HepG2 (cell line): ENCODE measurements at regions not wholly inside any gene's neighbourhood (a gene's known extent, or its start where the extent isn't known, plus 50 kb on each side); places are given as distances from the start of the nearest gene placed in this dataset.

Experiments
- ATAC-seq: fragments of 200-7000 bp; cut with Tn5 transposase; 3 replicates; pipeline ENCODE4 v1.9.1; 2020; ENCODE audit warnings: mild to moderate bottlenecking, moderate library complexity
- BruUV-seq: library from RNA; stranded (reverse); fragments of 400-500 nt; replicated peaks from 2 replicates; lab custom pipeline; 2021; lab: Mats Ljungman, UMichigan
- CTCF ChIA-PET: fragments of 300-600 bp; formaldehyde crosslinking; extraction: SDS; loops from one replicate; lab custom pipeline; 2021; ENCODE audit warnings: low total read pairs, inconsistent platforms, low intra/inter-chr PET ratio; lab: Yijun Ruan, JAX
- POLR2A ChIA-PET: fragments of 350-600 bp; sonication (Branson Sonifier 250); formaldehyde crosslinking; loops from one replicate; lab custom pipeline; 2020; ENCODE audit warnings: antibody characterized with exemption, inconsistent platforms; lab: Yijun Ruan, JAX
- DNase-seq: peaks from one replicate; pipeline ENCODE4 v3.0.0-alpha.2; 2015; ENCODE audit warnings: low spot score
- FAIRE-seq: peaks from 3 replicates; lab custom pipeline; 2011; peaks lifted over from hg19 to GRCh38; lab: Jason Lieb, UNC
- H2AFZ ChIP-seq: one replicate; pipeline ENCODE4 v1.6.1; 2011; ENCODE audit warnings: low read length, inconsistent platforms
- H3K27ac ChIP-seq: fragments of 300-600 bp; 3 replicates; pipeline ENCODE4 v1.8.0; 2011; ENCODE audit warnings: mixed run types, mild to moderate bottlenecking, mixed read lengths, low read length, inconsistent platforms; ENCODE audit not compliant: insufficient read depth; ENCODE audit errors: extremely low read length
- H3K27me3 ChIP-seq, 2 experiments: fragments of 200-600 bp in 1 of 2; 2 replicates in 1 of 2; 3 replicates in 1 of 2; pipeline versions ENCODE4 v1.6.0 to v1.8.0; 2011; ENCODE audit warnings: low read length in 2 of 2, mild to moderate bottlenecking in 2 of 2, moderate library complexity in 2 of 2, inconsistent platforms in 1 of 2; ENCODE audit not compliant: insufficient read depth in 2 of 2, control insufficient read depth in 1 of 2
- H3K36me3 ChIP-seq, 2 experiments: fragments of 200-600 bp in 1 of 2; replicated peaks in 1 of 2; 2 replicates in 1 of 2; 3 replicates in 1 of 2; pipeline versions ENCODE4 v1.5.1 to v1.8.0; 2011; ENCODE audit warnings: low read length in 2 of 2, inconsistent platforms in 1 of 2; ENCODE audit not compliant: insufficient read depth in 2 of 2, control insufficient read depth in 1 of 2
- H3K4me1 ChIP-seq: 2 replicates; pipeline ENCODE4 v1.5.1; 2012; ENCODE audit warnings: low read length, inconsistent platforms; ENCODE audit not compliant: insufficient read depth
- H3K4me2 ChIP-seq: 2 replicates; pipeline ENCODE4 v1.6.0; 2011; ENCODE audit warnings: low read depth, low read length, inconsistent platforms
- H3K4me3 ChIP-seq, 3 experiments: fragments of 200-600 bp in 1 of 3; sonication (generic), shearing (Covaris generic) in 1 of 3; replicated peaks in 1 of 3; 2 replicates each; pipeline ENCODE4 v1.5.1; 2011 to 2016; ENCODE audit warnings: low read length in 3 of 3, inconsistent platforms in 2 of 3, low read depth in 2 of 3, mild to moderate bottlenecking in 2 of 3, control low read depth in 1 of 3, mixed read lengths in 1 of 3; ENCODE audit not compliant: insufficient read depth in 1 of 3
- H3K79me2 ChIP-seq: one replicate; pipeline ENCODE4 v1.6.1; 2011; ENCODE audit warnings: low read length, inconsistent platforms; ENCODE audit not compliant: insufficient read depth
- H3K9ac ChIP-seq: 2 replicates; pipeline ENCODE4 v1.6.0; 2011; ENCODE audit warnings: mild to moderate bottlenecking, low read depth, low read length, inconsistent platforms; ENCODE audit not compliant: insufficient read depth
- H3K9me3 ChIP-seq: 2 replicates; pipeline ENCODE4 v1.5.1; 2012; ENCODE audit warnings: mild to moderate bottlenecking, low read length
- H4K20me1 ChIP-seq: 2 replicates; pipeline ENCODE4 v1.6.0; 2011; ENCODE audit warnings: inconsistent platforms, mild to moderate bottlenecking, low read length, moderate library complexity; ENCODE audit not compliant: insufficient read depth
- JUND ChIP-seq: sonication (generic); formaldehyde crosslinking; IDR thresholded peaks from 2 replicates; pipeline ENCODE4 v1.8.0; 2022; ENCODE audit warnings: mild to moderate bottlenecking, missing genetic modification reagents
- KLF11 ChIP-seq: IDR thresholded peaks from 2 replicates; pipeline ENCODE4 v1.6.1; 2016; ENCODE audit warnings: missing compliant biosample characterization
- NR2F1 ChIP-seq, 2 experiments: fragments of 450-650 bp in 1 of 2; formaldehyde crosslinking in 1 of 2; IDR thresholded peaks; 2 replicates each; pipeline versions ENCODE4 v1.5.0 to v1.6.1; 2016 to 2020; ENCODE audit warnings: mild to moderate bottlenecking in 1 of 2, missing compliant biosample characterization in 1 of 2, missing genetic modification reagents in 1 of 2, moderate library complexity in 1 of 2
- PTBP1 ChIP-seq: fragments of 200-400 bp; formaldehyde crosslinking; IDR thresholded peaks from 2 replicates; pipeline ENCODE4 v1.6.1; 2018; ENCODE audit warnings: low read length, low read depth; ENCODE audit not compliant: poor library complexity, severe bottlenecking
- RBAK ChIP-seq: sonication (generic); formaldehyde crosslinking; IDR thresholded peaks from 2 replicates; pipeline ENCODE4 v1.5.1; 2020; ENCODE audit warnings: mild to moderate bottlenecking, missing genetic modification reagents
- RBM39 ChIP-seq: fragments of 200-400 bp; formaldehyde crosslinking; IDR thresholded peaks from one replicate; pipeline ENCODE4 v1.6.1; 2018; ENCODE audit warnings: antibody characterized with exemption, mild to moderate bottlenecking, low read depth, low read length; ENCODE audit not compliant: poor library complexity, severe bottlenecking
- SMARCE1 ChIP-seq: fragments of 450-650 bp; IDR thresholded peaks from 2 replicates; pipeline ENCODE4 v1.6.1; 2017; ENCODE audit warnings: borderline replicate concordance
- TAF15 ChIP-seq: fragments of 200-400 bp; formaldehyde crosslinking; IDR thresholded peaks from one replicate; pipeline ENCODE4 v1.6.1; 2018; ENCODE audit warnings: mild to moderate bottlenecking, low read depth, low read length; ENCODE audit not compliant: poor library complexity, severe bottlenecking
- TFDP1 ChIP-seq: IDR thresholded peaks from 2 replicates; pipeline ENCODE4 v1.6.1; 2016; ENCODE audit warnings: missing compliant biosample characterization, missing genetic modification reagents, borderline replicate concordance
- ZNF138 ChIP-seq: sonication (generic); formaldehyde crosslinking; IDR thresholded peaks from 2 replicates; pipeline ENCODE4 v1.5.0; 2020; ENCODE audit warnings: mild to moderate bottlenecking, low read depth, missing genetic modification reagents
- ZNF382 ChIP-seq: sonication (generic); formaldehyde crosslinking; IDR thresholded peaks from 2 replicates; pipeline ENCODE4 v1.5.0; 2020; ENCODE audit warnings: missing genetic modification reagents, mild to moderate bottlenecking, borderline replicate concordance
- ZNF510 ChIP-seq: sonication (generic); formaldehyde crosslinking; IDR thresholded peaks from 2 replicates; pipeline ENCODE4 v1.4.0; 2020; ENCODE audit warnings: low read depth, mild to moderate bottlenecking, missing genetic modification reagents
- ZNF597 ChIP-seq: sonication (generic); formaldehyde crosslinking; IDR thresholded peaks from 2 replicates; pipeline ENCODE4 v1.5.0; 2020; ENCODE audit warnings: missing genetic modification reagents
- ZNF605 ChIP-seq: sonication (generic); formaldehyde crosslinking; IDR thresholded peaks from 2 replicates; pipeline ENCODE4 v1.8.0; 2022; ENCODE audit warnings: mild to moderate bottlenecking, missing genetic modification reagents
- ZNF678 ChIP-seq: sonication (generic); formaldehyde crosslinking; IDR thresholded peaks from 2 replicates; pipeline ENCODE4 v1.4.0; 2020; ENCODE audit warnings: mild to moderate bottlenecking, missing genetic modification reagents
- WGBS: methylation state at CpG from one replicate; pipeline ENCODE4 v1.1.6; 2017; ENCODE audit warnings: low lambda C conversion rate; 5-methylcytosine and 5-hydroxymethylcytosine counted together
- in situ Hi-C: cut with HindIII; loops from 2 replicates; pipeline ENCODE4 v1.10.0; 2017; ENCODE audit warnings: low pct_unique_long_range_greater_than_20kb; ENCODE audit not compliant: extremely low pct_ligation_motif_present
- intact Hi-C: fragments of 100-400 bp; cut with micrococcal nuclease; formaldehyde crosslinking; loops from one replicate; pipeline ENCODE4 v1.10.0; 2022; ENCODE audit not compliant: unreplicated experiment

GRCh38 chr7:68422281-68422680 lies 1176.0 kb upstream of the AUTS2 start:
- Histone ChIP-seq H3K27me3 (no peaks in the 10 kb centered on the region; a peak in 1 of 5 replicates), H3K9ac (no peak overlapping the region), H3K4me3 (no peak overlapping the region), H3K4me1 (peaks cover 18% of the 10 kb centered on the region), H4K20me1 (no peaks in the 10 kb centered on the region), H2AFZ (no peak overlapping the region), H3K4me2 (no peak overlapping the region), H3K27ac (no peak overlapping the region), H3K36me3 (no peaks in the 10 kb centered on the region), H3K79me2 (no peaks in the 10 kb centered on the region), H3K9me3 (peaks cover 4% of the 10 kb centered on the region; the same call in 1 of the 2 replicates)
- DNase-seq (no peak), ATAC-seq (no peak), FAIRE-seq (no peak)
- intact Hi-C loops, result no loop called here
- BruUV-seq, result no TSS peak
- no peak for TF ChIP-seq NR2F1 (CRISPR knock-in tag; IDR thresholded peaks at IDR 0.05)
- no peak for TF ChIP-seq SMARCE1
- no peak for TF ChIP-seq JUND
- 0% methylated on average over 4 of the region's 4 CpGs for WGBS
- ChIA-PET CTCF (no interaction called here), POLR2A (no interaction called here)
- in situ Hi-C loops, result no loop called here

- H3K79me2 ChIP-seq, result no peaks in the 10 kb centered on the region
- ChIA-PET CTCF (no interaction called here), POLR2A (no interaction called here)
- no peak for ATAC-seq
- TF ChIP-seq ZNF510 (CRISPR knock-in tag) (no peak), ZNF597 (CRISPR knock-in tag) (no peak), RBM39 (no peak), ZNF138 (CRISPR knock-in tag) (no peak), KLF11 (CRISPR knock-in tag) (no peak), TAF15 (no peak), PTBP1 (no peak), RBAK (no peak), ZNF605 (CRISPR knock-in tag) (no peak), ZNF382 (no peak), ZNF678 (CRISPR knock-in tag) (no peak), TFDP1 (CRISPR knock-in tag) (no peak)
- no peak overlapping the region for H3K27ac ChIP-seq
- H3K27me3 ChIP-seq, result no peaks in the 10 kb centered on the region; a peak in 1 of 5 replicates
- no TSS peak for BruUV-seq
- DNase-seq, result no peak
- no peak overlapping the region for H3K9ac ChIP-seq
- 25% methylated on average over 5 of the region's 5 CpGs for WGBS
- no peaks in the 10 kb centered on the region for H4K20me1 ChIP-seq
- H3K36me3 ChIP-seq, result no peaks in the 10 kb centered on the region
- in situ Hi-C loops (no loop called here), intact Hi-C loops (no loop called here)
- H2AFZ ChIP-seq, result no peak overlapping the region
- H3K9me3 ChIP-seq, result peaks cover 9% of the 10 kb centered on the region; the same call in 1 of the 2 replicates
- no peak overlapping the region for H3K4me3 ChIP-seq
- H3K4me1 ChIP-seq, result peaks cover 18% of the 10 kb centered on the region
- no peak for FAIRE-seq
- H3K4me2 ChIP-seq, result no peak overlapping the region
These were observed 1174.9 kb upstream of the AUTS2 start for GRCh38 chr7:68423356-68423755.
